ENCODE measurements at regions not wholly inside any gene's neighbourhood (a gene's known extent, or its start where the extent isn't known, plus 50 kb on each side); places are given as distances from the start of the nearest gene placed in this dataset.

DNA sequence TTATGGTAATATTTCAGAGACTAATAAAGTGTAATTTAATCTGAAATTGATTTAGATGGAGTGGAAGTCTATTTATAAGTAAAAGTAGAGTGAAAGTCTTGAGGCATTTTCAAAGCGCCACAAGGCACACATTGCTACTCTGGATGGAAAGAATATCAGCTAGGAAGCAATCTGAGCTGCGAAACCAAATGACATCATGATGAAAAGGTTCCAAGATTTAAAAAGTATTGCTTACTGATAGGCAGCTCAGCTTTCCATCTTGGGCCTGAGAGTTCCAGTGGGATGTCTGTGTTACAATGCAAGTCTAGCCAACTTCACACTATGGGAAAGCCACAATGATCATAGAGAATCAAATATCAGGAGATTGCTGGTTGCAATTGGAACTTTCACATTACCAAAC, 126.9 kb upstream of the VGLL2 start:
- H3K27ac Mint-ChIP-seq, result no peak overlapping the region
- no peaks in the 10 kb centered on the region for H3K36me3 Mint-ChIP-seq (ENCODE audit: low read depth)
- no peaks in the 10 kb centered on the region for H3K9me3 Mint-ChIP-seq
- no peak overlapping the region for H3K4me3 Mint-ChIP-seq
- peaks cover 25% of the 10 kb centered on the region for H3K4me1 Mint-ChIP-seq
- H3K27me3 Mint-ChIP-seq (ENCODE audit: low read depth), result peaks cover 3% of the 10 kb centered on the region
- TF ChIP-seq, protein P1, sequence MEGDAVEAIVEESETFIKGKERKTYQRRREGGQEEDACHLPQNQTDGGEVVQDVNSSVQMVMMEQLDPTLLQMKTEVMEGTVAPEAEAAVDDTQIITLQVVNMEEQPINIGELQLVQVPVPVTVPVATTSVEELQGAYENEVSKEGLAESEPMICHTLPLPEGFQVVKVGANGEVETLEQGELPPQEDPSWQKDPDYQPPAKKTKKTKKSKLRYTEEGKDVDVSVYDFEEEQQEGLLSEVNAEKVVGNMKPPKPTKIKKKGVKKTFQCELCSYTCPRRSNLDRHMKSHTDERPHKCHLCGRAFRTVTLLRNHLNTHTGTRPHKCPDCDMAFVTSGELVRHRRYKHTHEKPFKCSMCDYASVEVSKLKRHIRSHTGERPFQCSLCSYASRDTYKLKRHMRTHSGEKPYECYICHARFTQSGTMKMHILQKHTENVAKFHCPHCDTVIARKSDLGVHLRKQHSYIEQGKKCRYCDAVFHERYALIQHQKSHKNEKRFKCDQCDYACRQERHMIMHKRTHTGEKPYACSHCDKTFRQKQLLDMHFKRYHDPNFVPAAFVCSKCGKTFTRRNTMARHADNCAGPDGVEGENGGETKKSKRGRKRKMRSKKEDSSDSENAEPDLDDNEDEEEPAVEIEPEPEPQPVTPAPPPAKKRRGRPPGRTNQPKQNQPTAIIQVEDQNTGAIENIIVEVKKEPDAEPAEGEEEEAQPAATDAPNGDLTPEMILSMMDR (IDR thresholded peaks at IDR 0.05; ENCODE audit: unreplicated experiment in 3 of 3), result no peak

DNA sequence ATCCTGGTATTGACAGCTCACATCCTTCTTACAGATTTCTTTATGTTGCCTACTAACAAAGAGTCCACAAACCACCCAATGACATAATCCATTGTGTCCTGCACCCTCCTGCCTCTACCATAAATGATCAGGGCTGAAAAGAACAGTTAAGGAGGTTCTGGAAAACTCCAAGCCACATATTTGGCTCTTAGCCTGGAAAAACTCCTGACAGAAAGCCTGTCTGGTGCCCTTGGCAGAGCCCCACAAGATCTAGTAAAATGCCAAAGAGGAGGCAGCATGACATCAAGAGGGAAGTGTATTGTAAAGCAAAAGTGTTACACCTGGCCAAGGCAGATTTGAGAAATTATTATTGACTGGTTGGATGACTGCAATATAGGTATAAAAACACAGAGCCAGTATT, 126.4 kb upstream of the VGLL2 start:
- no peak overlapping the region for H3K27ac Mint-ChIP-seq
- H3K9me3 Mint-ChIP-seq, result peaks cover 4% of the 10 kb centered on the region
- H3K36me3 Mint-ChIP-seq (ENCODE audit: low read depth), result no peaks in the 10 kb centered on the region
- TF ChIP-seq, protein P1 (IDR thresholded peaks at IDR 0.05; ENCODE audit: unreplicated experiment in 3 of 3), result no peak
- peaks cover 25% of the 10 kb centered on the region for H3K4me1 Mint-ChIP-seq
- peaks cover 3% of the 10 kb centered on the region for H3K27me3 Mint-ChIP-seq (ENCODE audit: low read depth)
- no peak overlapping the region for H3K4me3 Mint-ChIP-seq

DNA sequence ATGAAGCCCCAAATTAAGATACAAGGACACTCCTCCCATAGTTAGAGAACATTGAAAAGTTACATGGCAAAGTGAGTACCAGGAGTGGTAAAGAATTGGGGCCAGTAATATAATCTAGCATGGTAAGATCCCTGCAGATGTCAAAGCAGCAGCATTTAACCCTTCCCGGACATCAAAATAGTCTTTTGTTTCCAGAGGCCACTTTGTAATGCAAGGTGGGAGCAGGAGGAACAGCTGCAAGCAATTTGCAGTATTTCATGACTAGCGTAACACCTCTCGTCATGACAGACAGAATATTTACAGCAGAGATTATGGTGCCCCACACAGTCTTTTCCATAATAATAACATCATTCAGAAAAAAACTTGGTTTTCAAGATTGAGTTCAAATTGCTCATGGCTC, 123.2 kb upstream of the VGLL2 start:
- H3K4me1 Mint-ChIP-seq, result peaks cover 25% of the 10 kb centered on the region
- H3K36me3 Mint-ChIP-seq (ENCODE audit: low read depth), result no peaks in the 10 kb centered on the region
- no peak overlapping the region for H3K4me3 Mint-ChIP-seq
- H3K9me3 Mint-ChIP-seq, result peaks cover 12% of the 10 kb centered on the region
- peaks cover 3% of the 10 kb centered on the region for H3K27me3 Mint-ChIP-seq (ENCODE audit: low read depth)
- TF ChIP-seq, protein P1 (IDR thresholded peaks at IDR 0.05; ENCODE audit: unreplicated experiment in 3 of 3), result no peak
- H3K27ac Mint-ChIP-seq, result no peak overlapping the region

DNA sequence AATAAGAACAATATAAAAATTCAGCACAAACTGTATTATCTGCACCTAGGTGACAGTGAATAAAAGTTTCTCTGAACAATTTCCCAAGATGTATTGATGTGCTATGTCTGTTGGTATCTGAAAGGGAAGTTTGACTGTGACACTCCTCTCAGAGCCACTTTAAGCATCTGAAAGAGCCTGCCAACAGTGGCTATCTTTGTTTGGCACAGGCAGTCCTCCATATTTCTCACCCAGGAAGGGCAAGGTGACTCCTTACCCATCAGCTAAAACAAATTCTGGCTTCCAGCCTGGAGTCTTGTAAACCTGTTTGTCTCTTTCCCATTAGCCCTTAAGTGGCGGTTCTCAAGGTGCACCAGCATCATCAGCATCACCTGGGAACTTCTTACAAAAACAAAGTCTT, 122.4 kb upstream of the VGLL2 start:
- Mint-ChIP-seq H3K4me3 (no peak overlapping the region), H3K27me3 (ENCODE audit: low read depth) (no peaks in the 10 kb centered on the region), H3K9me3 (peaks cover 12% of the 10 kb centered on the region), H3K36me3 (ENCODE audit: low read depth) (no peaks in the 10 kb centered on the region), H3K4me1 (peaks cover 19% of the 10 kb centered on the region), H3K27ac (no peak overlapping the region)
- TF ChIP-seq, protein P1 (IDR thresholded peaks at IDR 0.05; ENCODE audit: unreplicated experiment in 3 of 3), result no peak

DNA sequence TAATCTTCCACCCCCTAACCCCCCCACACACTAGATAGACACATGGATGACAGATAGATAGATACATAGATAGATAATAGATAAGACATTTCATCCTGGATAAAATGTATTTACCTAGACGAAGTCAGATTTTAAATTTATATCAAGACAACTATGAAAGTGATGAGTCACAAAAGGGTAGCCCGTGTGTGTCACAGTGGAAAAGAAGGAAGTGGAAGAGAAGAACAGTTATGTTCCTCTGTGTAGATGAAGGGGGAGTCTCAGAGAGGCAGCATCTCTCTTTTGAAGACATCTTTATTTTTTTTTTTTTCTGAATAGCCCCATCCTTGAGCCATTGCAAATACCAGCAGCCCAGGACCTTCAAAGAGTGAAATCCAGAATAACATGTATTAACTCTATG, 121.7 kb upstream of the VGLL2 start:
- H3K9me3 Mint-ChIP-seq, result peaks cover 14% of the 10 kb centered on the region
- no peak overlapping the region for H3K4me3 Mint-ChIP-seq
- H3K27me3 Mint-ChIP-seq (ENCODE audit: low read depth), result no peaks in the 10 kb centered on the region
- peaks cover 16% of the 10 kb centered on the region for H3K4me1 Mint-ChIP-seq
- no peaks in the 10 kb centered on the region for H3K36me3 Mint-ChIP-seq (ENCODE audit: low read depth)
- H3K27ac Mint-ChIP-seq, result no peak overlapping the region
- TF ChIP-seq, protein P1 (IDR thresholded peaks at IDR 0.05; ENCODE audit: unreplicated experiment in 3 of 3), result no peak

DNA sequence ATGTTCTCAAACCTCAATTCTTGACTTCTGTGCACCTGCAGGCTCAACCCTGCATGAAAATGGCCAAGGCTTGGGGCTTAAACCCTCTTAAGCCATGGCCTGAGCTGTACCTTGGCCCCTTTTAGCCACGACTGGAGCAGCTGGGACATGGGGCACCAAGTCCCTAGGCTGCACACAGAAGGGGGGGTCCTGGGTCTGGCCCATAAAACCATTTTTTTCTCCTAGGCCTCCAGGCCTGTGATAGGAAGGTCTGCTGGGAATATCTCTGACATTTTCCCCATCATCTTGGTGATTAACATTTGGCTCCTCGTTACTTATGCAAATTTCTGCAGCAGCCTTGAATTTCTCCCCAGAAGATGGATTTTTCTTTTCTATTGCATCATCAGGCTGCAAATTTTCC, 119.4 kb upstream of the VGLL2 start:
- H3K9me3 Mint-ChIP-seq, result peaks cover 26% of the 10 kb centered on the region
- TF ChIP-seq, protein P1 (IDR thresholded peaks at IDR 0.05; ENCODE audit: unreplicated experiment in 3 of 3), result no peak
- H3K4me3 Mint-ChIP-seq, result no peak overlapping the region
- peaks cover 11% of the 10 kb centered on the region for H3K4me1 Mint-ChIP-seq
- H3K27ac Mint-ChIP-seq, result no peak overlapping the region
- H3K36me3 Mint-ChIP-seq (ENCODE audit: low read depth), result no peaks in the 10 kb centered on the region
- no peaks in the 10 kb centered on the region for H3K27me3 Mint-ChIP-seq (ENCODE audit: low read depth)

All from nephron (organoid).